C4-2B (cell line): ENCODE measurements at regions not wholly inside any gene's neighbourhood (a gene's known extent, or its start where the extent isn't known, plus 50 kb on each side); places are given as distances from the start of the nearest gene placed in this dataset.

Source experiments
- ZFX ChIP-seq: fragments of 450-650 bp; IDR thresholded peaks from 2 replicates; pipeline ENCODE4 v1.6.1; 2017
- TF ChIP-seq, protein P1 (sequence below): fragments of 450-650 bp; conservative IDR thresholded peaks from 2 replicates; pipeline ENCODE4 v1.5.1; 2017; ENCODE audit warnings: mild to moderate bottlenecking

DNA sequence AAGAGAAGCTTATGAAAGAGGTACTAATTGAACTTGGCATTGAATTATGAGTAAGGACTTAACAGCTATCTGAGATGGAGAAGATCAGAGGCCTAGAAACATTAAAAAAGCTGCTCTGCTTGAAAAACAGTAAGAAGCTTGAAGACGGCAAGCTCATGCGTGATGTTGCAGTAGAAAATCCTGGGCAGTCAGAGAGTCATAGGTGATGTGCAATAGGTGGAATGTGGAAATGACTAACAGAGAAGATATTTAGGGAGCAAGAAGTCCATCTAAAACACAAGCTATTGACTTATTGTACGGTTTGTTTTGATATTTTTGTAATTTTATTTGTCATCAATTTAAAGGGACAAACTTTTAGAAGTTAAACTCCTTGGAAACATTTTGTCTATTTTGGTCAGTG lies 1101.4 kb downstream of the ROBO2 start:
- TF ChIP-seq, protein P1, sequence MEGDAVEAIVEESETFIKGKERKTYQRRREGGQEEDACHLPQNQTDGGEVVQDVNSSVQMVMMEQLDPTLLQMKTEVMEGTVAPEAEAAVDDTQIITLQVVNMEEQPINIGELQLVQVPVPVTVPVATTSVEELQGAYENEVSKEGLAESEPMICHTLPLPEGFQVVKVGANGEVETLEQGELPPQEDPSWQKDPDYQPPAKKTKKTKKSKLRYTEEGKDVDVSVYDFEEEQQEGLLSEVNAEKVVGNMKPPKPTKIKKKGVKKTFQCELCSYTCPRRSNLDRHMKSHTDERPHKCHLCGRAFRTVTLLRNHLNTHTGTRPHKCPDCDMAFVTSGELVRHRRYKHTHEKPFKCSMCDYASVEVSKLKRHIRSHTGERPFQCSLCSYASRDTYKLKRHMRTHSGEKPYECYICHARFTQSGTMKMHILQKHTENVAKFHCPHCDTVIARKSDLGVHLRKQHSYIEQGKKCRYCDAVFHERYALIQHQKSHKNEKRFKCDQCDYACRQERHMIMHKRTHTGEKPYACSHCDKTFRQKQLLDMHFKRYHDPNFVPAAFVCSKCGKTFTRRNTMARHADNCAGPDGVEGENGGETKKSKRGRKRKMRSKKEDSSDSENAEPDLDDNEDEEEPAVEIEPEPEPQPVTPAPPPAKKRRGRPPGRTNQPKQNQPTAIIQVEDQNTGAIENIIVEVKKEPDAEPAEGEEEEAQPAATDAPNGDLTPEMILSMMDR: no peak
- no peak for TF ChIP-seq ZFX
